HG03108 (cell line): ENCODE measurements at regions not wholly inside any gene's neighbourhood (a gene's known extent, or its start where the extent isn't known, plus 50 kb on each side); places are given as distances from the start of the nearest gene placed in this dataset.

Experiments
- ATAC-seq: cut with Tn5 transposase; IDR thresholded peaks from one replicate; pipeline ENCODE4 v1.9.1; 2021; ENCODE audit warnings: moderate library complexity; ENCODE audit not compliant: unreplicated experiment

GRCh38 chr7:91515961-91516360 lies 251.7 kb downstream of the FZD1 start:
- ATAC-seq = no peak

- no peak for ATAC-seq
Measured at GRCh38 chr7:91517201-91517785, 253.1 kb downstream of the FZD1 start.

GRCh38 chr7:91518058-91518457 lies 253.8 kb downstream of the FZD1 start:
- ATAC-seq = no peak

- no peak for ATAC-seq
Measured at GRCh38 chr7:91519241-91520158, 255.3 kb downstream of the FZD1 start.

GRCh38 chr7:91520645-91521044 lies 256.4 kb downstream of the FZD1 start:
- no peak for ATAC-seq

- ATAC-seq = no peak
Measured at GRCh38 chr7:91526404-91526803, 262.2 kb downstream of the FZD1 start.

- no peak for ATAC-seq
Measured at GRCh38 chr7:91527460-91527859, 263.2 kb downstream of the FZD1 start.

GRCh38 chr7:91533996-91534395 lies 269.8 kb downstream of the FZD1 start:
- ATAC-seq = no peak

GRCh38 chr7:91537260-91538152 lies 273.3 kb downstream of the FZD1 start:
- ATAC-seq = no peak

- no peak for ATAC-seq
Measured at GRCh38 chr7:91541641-91542040, 277.4 kb downstream of the FZD1 start.

- ATAC-seq = no peak
Measured at GRCh38 chr7:91543646-91544045, 279.4 kb downstream of the FZD1 start.

- no peak for ATAC-seq
Measured at GRCh38 chr7:91549878-91550277, 285.6 kb downstream of the FZD1 start.

- ATAC-seq = no peak
Measured at GRCh38 chr7:91550931-91551330, 286.7 kb downstream of the FZD1 start.

GRCh38 chr7:91551377-91552175 lies 287.3 kb downstream of the FZD1 start:
- no peak for ATAC-seq

GRCh38 chr7:91553410-91553895 lies 289.2 kb downstream of the FZD1 start:
- no peak for ATAC-seq

GRCh38 chr7:91554883-91555282 lies 290.6 kb downstream of the FZD1 start:
- no peak for ATAC-seq

- no peak for ATAC-seq
Measured at GRCh38 chr7:91556239-91556638, 292.0 kb downstream of the FZD1 start.

- no peak for ATAC-seq
Measured at GRCh38 chr7:91556956-91557650, 292.9 kb downstream of the FZD1 start.

- ATAC-seq = peak; percentile 89
Measured at GRCh38 chr7:91557789-91558404, 293.7 kb downstream of the FZD1 start.
